ENCODE measurements at regions not wholly inside any gene's neighbourhood (a gene's known extent, or its start where the extent isn't known, plus 50 kb on each side); places are given as distances from the start of the nearest gene placed in this dataset.

DNA sequence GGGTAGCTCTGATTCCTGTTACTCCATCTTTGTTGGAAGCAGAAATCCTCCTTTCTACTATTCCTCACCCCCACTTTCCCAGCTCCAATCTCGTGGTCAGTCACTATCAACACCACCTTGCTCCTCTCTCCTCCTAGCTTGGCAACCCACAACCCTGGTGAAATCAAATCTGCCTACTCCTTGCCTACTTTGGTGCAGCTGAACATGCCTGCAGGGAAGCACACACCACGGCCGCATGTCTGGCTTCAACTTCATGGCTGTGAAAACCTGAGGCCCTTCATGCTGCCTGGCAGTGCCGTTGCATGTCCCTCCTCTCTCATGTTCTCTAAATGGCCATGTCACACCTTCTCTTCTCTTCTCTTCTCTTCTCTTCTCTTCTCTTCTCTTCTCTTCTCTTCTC lies 112.4 kb upstream of the FOXA2 start:
- TF ChIP-seq EZH2 (IDR thresholded peaks at IDR 0.05; ENCODE audit: borderline replicate concordance, insufficient read depth, low read depth, low read length, poor library complexity, severe bottlenecking): no peak
- TF ChIP-seq, protein P1, sequence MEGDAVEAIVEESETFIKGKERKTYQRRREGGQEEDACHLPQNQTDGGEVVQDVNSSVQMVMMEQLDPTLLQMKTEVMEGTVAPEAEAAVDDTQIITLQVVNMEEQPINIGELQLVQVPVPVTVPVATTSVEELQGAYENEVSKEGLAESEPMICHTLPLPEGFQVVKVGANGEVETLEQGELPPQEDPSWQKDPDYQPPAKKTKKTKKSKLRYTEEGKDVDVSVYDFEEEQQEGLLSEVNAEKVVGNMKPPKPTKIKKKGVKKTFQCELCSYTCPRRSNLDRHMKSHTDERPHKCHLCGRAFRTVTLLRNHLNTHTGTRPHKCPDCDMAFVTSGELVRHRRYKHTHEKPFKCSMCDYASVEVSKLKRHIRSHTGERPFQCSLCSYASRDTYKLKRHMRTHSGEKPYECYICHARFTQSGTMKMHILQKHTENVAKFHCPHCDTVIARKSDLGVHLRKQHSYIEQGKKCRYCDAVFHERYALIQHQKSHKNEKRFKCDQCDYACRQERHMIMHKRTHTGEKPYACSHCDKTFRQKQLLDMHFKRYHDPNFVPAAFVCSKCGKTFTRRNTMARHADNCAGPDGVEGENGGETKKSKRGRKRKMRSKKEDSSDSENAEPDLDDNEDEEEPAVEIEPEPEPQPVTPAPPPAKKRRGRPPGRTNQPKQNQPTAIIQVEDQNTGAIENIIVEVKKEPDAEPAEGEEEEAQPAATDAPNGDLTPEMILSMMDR (IDR thresholded peaks at IDR 0.05): no peak
- Histone ChIP-seq H3K36me3 (replicated peaks in 1 of 2; ENCODE audit: control extremely low read depth in 1 of 2, control insufficient read depth in 1 of 2, extremely low read depth in 1 of 2, insufficient read depth in 2 of 2, low read length in 1 of 2) (no peaks in the 10 kb centered on the region), H2AFZ (ENCODE audit: insufficient read depth, low read depth, low read length, poor library complexity, severe bottlenecking) (no peak overlapping the region), H3K9ac (ENCODE audit: low read length) (no peak overlapping the region), H3K27me3 (replicated peaks in 1 of 4; ENCODE audit: control extremely low read depth in 1 of 4, control insufficient read depth in 3 of 4, insufficient read depth in 4 of 4, low read length in 3 of 4) (no peaks in the 10 kb centered on the region), H3K4me2 (replicated peaks; ENCODE audit: low read depth, low read length, poor library complexity, severe bottlenecking) (no peak overlapping the region), H3K4me1 (ENCODE audit: control insufficient read depth in 2 of 2, insufficient read depth in 2 of 2, low read length in 2 of 2) (peaks cover 0 to 2% of the 10 kb centered on the region in 2 donors), H3K27ac (ENCODE audit: low read length in 2 of 2) (no peak overlapping the region), H3K79me2 (ENCODE audit: control insufficient read depth, insufficient read depth, low read length) (no peaks in the 10 kb centered on the region), H3K9me3 (ENCODE audit: control extremely low read depth in 1 of 3, control insufficient read depth in 2 of 3, insufficient read depth in 1 of 3, low read length in 2 of 3) (no peaks in the 10 kb centered on the region), H4K20me1 (ENCODE audit: control insufficient read depth, insufficient read depth, low read length, poor library complexity, severe bottlenecking) (no peaks in the 10 kb centered on the region), H3K4me3 (ENCODE audit: control extremely low read depth in 1 of 5, extremely low read depth in 1 of 5, insufficient read depth in 1 of 5, low read depth in 2 of 5, low read length in 4 of 5) (no peak overlapping the region)
- H3K9me3 Mint-ChIP-seq (ENCODE audit: insufficient read depth): peaks cover under 1% of the 10 kb centered on the region
- no peaks in the 10 kb centered on the region for H3K27me3 Mint-ChIP-seq
- POLR2A ChIA-PET: no interaction called here
- DNase-seq (no peak), ATAC-seq (ENCODE audit: low read depth) (no peak)
- H3K4me1 Mint-ChIP-seq: no peaks in the 10 kb centered on the region
- no peak overlapping the region for H3K27ac Mint-ChIP-seq
- 72% methylated on average over 4 of the region's 4 CpGs for WGBS (ENCODE audit: insufficient coverage)
- CTCF ChIA-PET: interaction anchor here (1.0 to 1.1 kb wide), 2 partner anchors 12 to 13 kb away, joined by 3 read pairs; no protein-coding TSS in a partner anchor
- no peak overlapping the region for H3K4me3 Mint-ChIP-seq
- intact Hi-C loops (cut with micrococcal nuclease): no loop called here

DNA sequence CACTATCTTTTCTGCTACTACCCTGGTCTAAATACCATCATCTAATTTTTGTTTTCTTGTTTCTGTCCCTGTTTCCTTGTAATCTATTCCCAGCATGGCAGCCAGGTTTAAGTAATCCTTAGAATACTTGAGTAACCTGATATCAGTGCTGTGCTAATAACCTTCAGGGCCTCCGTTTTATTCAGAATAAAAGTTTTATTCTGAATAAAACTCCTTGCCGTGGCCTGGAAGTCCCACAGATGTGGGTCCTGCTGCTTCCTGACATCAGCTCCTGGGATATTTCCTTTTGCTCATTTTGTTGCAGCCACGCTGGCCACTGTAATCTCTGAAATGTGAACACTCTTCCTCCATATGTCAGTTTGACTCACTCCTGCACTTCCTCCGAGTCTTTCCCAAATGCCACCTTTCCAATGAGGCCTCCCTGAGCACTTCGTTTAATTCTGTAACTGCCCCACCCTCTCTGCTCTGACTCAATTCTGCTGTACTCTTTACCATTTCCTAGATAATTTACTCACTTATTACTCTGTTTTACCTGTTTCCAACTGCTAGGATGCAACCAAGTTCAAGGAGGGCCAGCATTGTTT lies 114.0 kb upstream of the FOXA2 start:
- H3K9me3 ChIP-seq (ENCODE audit: control extremely low read depth in 1 of 3, control insufficient read depth in 2 of 3, insufficient read depth in 1 of 3, low read length in 2 of 3): no peaks in the 10 kb centered on the region
- H3K79me2 ChIP-seq (ENCODE audit: control insufficient read depth, insufficient read depth, low read length): no peaks in the 10 kb centered on the region
- no peaks in the 10 kb centered on the region for H3K27me3 ChIP-seq (replicated peaks in 1 of 4; ENCODE audit: control extremely low read depth in 1 of 4, control insufficient read depth in 3 of 4, insufficient read depth in 4 of 4, low read length in 3 of 4)
- intact Hi-C loops (cut with micrococcal nuclease): no loop called here
- Mint-ChIP-seq H3K9me3 (ENCODE audit: insufficient read depth) (peaks cover 6% of the 10 kb centered on the region), H3K27me3 (no peaks in the 10 kb centered on the region), H3K4me3 (no peak overlapping the region), H3K27ac (no peak overlapping the region), H3K4me1 (no peaks in the 10 kb centered on the region)
- H3K36me3 ChIP-seq (replicated peaks in 1 of 2; ENCODE audit: control extremely low read depth in 1 of 2, control insufficient read depth in 1 of 2, extremely low read depth in 1 of 2, insufficient read depth in 2 of 2, low read length in 1 of 2): no peaks in the 10 kb centered on the region
- ATAC-seq (ENCODE audit: low read depth) (no peak), DNase-seq (no peak)
- CTCF ChIA-PET: no interaction called here
- H4K20me1 ChIP-seq (ENCODE audit: control insufficient read depth, insufficient read depth, low read length, poor library complexity, severe bottlenecking): no peaks in the 10 kb centered on the region
- no peak overlapping the region for H3K4me2 ChIP-seq (replicated peaks; ENCODE audit: low read depth, low read length, poor library complexity, severe bottlenecking)
- no peak overlapping the region for H3K27ac ChIP-seq (ENCODE audit: low read length in 2 of 2)
- 73% methylated on average over 5 of the region's 5 CpGs for WGBS (ENCODE audit: insufficient coverage)
- H2AFZ ChIP-seq (ENCODE audit: insufficient read depth, low read depth, low read length, poor library complexity, severe bottlenecking): no peak overlapping the region
- POLR2A ChIA-PET: no interaction called here
- H3K4me1 ChIP-seq (ENCODE audit: control insufficient read depth in 2 of 2, insufficient read depth in 2 of 2, low read length in 2 of 2): no peaks in the 10 kb centered on the region
- no peak overlapping the region for H3K4me3 ChIP-seq (ENCODE audit: control extremely low read depth in 1 of 5, extremely low read depth in 1 of 5, insufficient read depth in 1 of 5, low read depth in 2 of 5, low read length in 4 of 5)
- no peak for TF ChIP-seq EZH2 (IDR thresholded peaks at IDR 0.05; ENCODE audit: borderline replicate concordance, insufficient read depth, low read depth, low read length, poor library complexity, severe bottlenecking)
- TF ChIP-seq, protein P1 (IDR thresholded peaks at IDR 0.05): no peak
- no peak overlapping the region for H3K9ac ChIP-seq (ENCODE audit: low read length)
